OCI-LY3 (cell line): ENCODE measurements at regions not wholly inside any gene's neighbourhood (a gene's known extent, or its start where the extent isn't known, plus 50 kb on each side); places are given as distances from the start of the nearest gene placed in this dataset.

Experiments used
- H2AFZ ChIP-seq: fragments of 200-600, 300-600 bp; shearing (Covaris generic); 2 replicates; pipeline ENCODE4 v1.6.0; 2014; ENCODE audit warnings: antibody characterized with exemption, low read depth, low read length
- H3K27ac ChIP-seq: fragments of 200-600, 300-600 bp; sonication (generic); 2 replicates; pipeline ENCODE4 v1.5.1; 2014; ENCODE audit warnings: mild to moderate bottlenecking, low read length, moderate library complexity, mixed read lengths
- H3K27me3 ChIP-seq: fragments of 200-600, 300-600 bp; sonication (generic); 2 replicates; pipeline ENCODE4 v1.6.1; 2014; ENCODE audit warnings: low read depth, low read length, mixed read lengths
- H3K36me3 ChIP-seq: fragments of 200-600, 300-600 bp; sonication (generic); replicated peaks from 2 replicates; pipeline ENCODE3; 2014; ENCODE audit warnings: low read depth, low read length, mixed read lengths
- H3K4me1 ChIP-seq: fragments of 300-600, 200-600 bp; sonication (generic); 2 replicates; pipeline ENCODE4 v1.6.1; 2014; ENCODE audit warnings: low read length, mixed read lengths
- H3K4me2 ChIP-seq: fragments of 200-600, 300-600 bp; sonication (generic); 2 replicates; pipeline ENCODE4 v1.6.1; 2014; ENCODE audit warnings: low read length, mixed read lengths
- H3K4me3 ChIP-seq: fragments of 300-600, 200-600 bp; sonication (generic); 2 replicates; pipeline ENCODE4 v1.5.1; 2014; ENCODE audit warnings: antibody characterized with exemption, mild to moderate bottlenecking, low read length, moderate library complexity
- H3K79me2 ChIP-seq: fragments of 300-600, 200-600 bp; shearing (Covaris generic); 2 replicates; pipeline ENCODE4 v1.6.1; 2014; ENCODE audit warnings: mild to moderate bottlenecking, low read length, mixed read lengths
- H3K9ac ChIP-seq: fragments of 300-600, 200-600 bp; shearing (Covaris generic); 2 replicates; pipeline ENCODE4 v1.6.0; 2014; ENCODE audit warnings: mild to moderate bottlenecking, low read length, moderate library complexity
- H3K9me3 ChIP-seq: fragments of 200-600, 300-600 bp; shearing (Covaris generic); 2 replicates; pipeline ENCODE4 v1.6.1; 2014; ENCODE audit warnings: low read length, mixed read lengths; ENCODE audit not compliant: insufficient read depth
- H4K20me1 ChIP-seq: fragments of 200-600, 300-600 bp; sonication (generic); 2 replicates; pipeline ENCODE4 v1.6.1; 2016; ENCODE audit warnings: low read length, mixed read lengths; ENCODE audit not compliant: insufficient read depth
- EZH2phosphoT487 ChIP-seq: fragments of 200-600 bp; shearing (Covaris generic); IDR thresholded peaks from 2 replicates; pipeline ENCODE4 v1.6.1; 2018; ENCODE audit warnings: antibody characterized with exemption, mixed run types, low read depth
- TF ChIP-seq, protein P1 (sequence below): fragments of 200-600, 300-600 bp; sonication (generic); IDR thresholded peaks from 2 replicates; pipeline ENCODE4 v1.5.1; 2014; ENCODE audit warnings: antibody characterized with exemption, low read length, low read depth

DNA sequence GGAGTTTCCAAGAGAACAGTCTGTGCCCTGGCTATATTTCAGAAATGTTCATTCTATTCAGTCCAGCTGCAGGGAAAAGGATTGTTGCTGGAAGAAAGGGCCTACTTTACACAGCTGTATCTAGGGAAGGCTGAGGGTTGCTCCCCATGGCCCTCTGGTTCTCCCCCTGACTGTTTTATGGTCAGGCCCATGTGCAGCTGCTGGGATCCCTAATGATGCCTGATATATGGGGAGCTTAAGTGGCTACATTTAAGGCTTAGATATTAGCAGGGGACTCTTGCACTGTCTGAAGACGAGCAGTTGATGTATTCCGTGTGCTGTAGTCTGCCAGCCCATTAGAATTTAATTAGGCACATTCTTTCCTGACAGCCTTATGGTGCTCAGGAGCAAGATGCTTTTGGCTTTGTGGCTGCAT, 72.0 kb downstream of the FAM43A start:
- no peak overlapping the region for H2AFZ ChIP-seq
- no peak for TF ChIP-seq EZH2phosphoT487
- TF ChIP-seq, protein P1, sequence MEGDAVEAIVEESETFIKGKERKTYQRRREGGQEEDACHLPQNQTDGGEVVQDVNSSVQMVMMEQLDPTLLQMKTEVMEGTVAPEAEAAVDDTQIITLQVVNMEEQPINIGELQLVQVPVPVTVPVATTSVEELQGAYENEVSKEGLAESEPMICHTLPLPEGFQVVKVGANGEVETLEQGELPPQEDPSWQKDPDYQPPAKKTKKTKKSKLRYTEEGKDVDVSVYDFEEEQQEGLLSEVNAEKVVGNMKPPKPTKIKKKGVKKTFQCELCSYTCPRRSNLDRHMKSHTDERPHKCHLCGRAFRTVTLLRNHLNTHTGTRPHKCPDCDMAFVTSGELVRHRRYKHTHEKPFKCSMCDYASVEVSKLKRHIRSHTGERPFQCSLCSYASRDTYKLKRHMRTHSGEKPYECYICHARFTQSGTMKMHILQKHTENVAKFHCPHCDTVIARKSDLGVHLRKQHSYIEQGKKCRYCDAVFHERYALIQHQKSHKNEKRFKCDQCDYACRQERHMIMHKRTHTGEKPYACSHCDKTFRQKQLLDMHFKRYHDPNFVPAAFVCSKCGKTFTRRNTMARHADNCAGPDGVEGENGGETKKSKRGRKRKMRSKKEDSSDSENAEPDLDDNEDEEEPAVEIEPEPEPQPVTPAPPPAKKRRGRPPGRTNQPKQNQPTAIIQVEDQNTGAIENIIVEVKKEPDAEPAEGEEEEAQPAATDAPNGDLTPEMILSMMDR, result no peak
- no peak overlapping the region for H3K4me2 ChIP-seq
- peaks cover 33% of the 10 kb centered on the region for H3K27me3 ChIP-seq
- no peaks in the 10 kb centered on the region for H3K79me2 ChIP-seq
- H4K20me1 ChIP-seq, result no peaks in the 10 kb centered on the region
- H3K4me1 ChIP-seq, result no peaks in the 10 kb centered on the region
- H3K27ac ChIP-seq, result no peak overlapping the region
- H3K4me3 ChIP-seq, result no peak overlapping the region
- H3K36me3 ChIP-seq, result no peaks in the 10 kb centered on the region
- H3K9me3 ChIP-seq, result no peaks in the 10 kb centered on the region
- no peak overlapping the region for H3K9ac ChIP-seq

DNA sequence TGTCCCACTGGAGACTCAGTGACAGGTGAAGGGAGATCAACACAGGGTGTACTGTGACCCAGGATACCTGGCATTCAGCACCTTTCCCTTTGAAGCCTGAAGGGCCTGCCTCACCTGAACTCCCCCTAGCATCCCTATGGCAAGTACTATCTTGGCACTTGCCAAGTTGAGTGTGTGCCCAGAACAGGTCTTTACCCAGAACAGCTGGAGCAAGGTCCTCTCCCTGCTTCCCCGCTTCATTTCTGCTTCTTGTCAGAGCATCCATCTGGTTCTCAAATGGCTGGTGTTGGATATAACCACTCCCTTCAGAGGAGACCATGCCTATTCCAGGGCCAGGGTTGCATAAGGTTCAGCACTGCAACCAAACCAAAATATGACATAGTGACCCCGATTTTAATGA, 73.0 kb downstream of the FAM43A start:
- Histone ChIP-seq H3K4me1 (no peaks in the 10 kb centered on the region), H4K20me1 (no peaks in the 10 kb centered on the region), H3K36me3 (no peaks in the 10 kb centered on the region), H2AFZ (no peak overlapping the region), H3K4me2 (no peak overlapping the region), H3K79me2 (no peaks in the 10 kb centered on the region), H3K27me3 (peaks cover 36% of the 10 kb centered on the region), H3K27ac (no peak overlapping the region), H3K4me3 (no peak overlapping the region), H3K9me3 (no peaks in the 10 kb centered on the region), H3K9ac (no peak overlapping the region)
- TF ChIP-seq EZH2phosphoT487, result no peak
- TF ChIP-seq, protein P1, result no peak

DNA sequence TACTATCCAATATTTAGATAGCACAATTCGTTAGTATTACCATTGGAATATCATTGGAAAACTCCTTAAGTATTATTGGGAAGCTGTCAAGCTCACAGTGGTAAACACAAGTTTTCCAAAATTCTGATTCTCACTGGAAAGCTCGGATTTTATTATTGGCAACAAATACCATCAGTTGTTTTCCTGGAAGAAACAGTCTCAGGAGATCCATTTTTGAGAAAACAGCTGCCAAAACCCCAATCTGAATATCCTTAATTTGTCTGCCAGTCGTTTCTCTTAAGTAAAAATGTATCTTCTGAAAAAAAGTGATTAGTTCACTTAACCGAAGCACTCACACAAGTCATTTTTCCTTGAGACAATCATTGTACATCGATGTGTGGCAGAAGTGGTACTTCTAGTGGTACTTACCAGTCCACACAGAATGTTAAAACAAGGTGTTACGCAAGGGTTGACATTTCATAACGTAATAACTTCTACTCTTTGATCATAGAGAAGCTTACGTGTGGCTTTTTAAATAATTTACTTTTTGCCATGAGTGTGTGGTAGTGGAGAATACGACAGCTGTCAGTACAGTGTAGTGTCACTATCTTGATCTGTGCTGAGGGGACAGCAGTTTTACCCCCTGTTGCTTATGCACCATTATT, 74.9 kb downstream of the FAM43A start:
- no peaks in the 10 kb centered on the region for H4K20me1 ChIP-seq
- H3K79me2 ChIP-seq, result no peaks in the 10 kb centered on the region
- H3K27me3 ChIP-seq, result peaks cover 42% of the 10 kb centered on the region
- H3K4me2 ChIP-seq, result no peak overlapping the region
- no peak overlapping the region for H2AFZ ChIP-seq
- no peaks in the 10 kb centered on the region for H3K4me1 ChIP-seq
- no peak overlapping the region for H3K4me3 ChIP-seq
- no peak overlapping the region for H3K27ac ChIP-seq
- no peaks in the 10 kb centered on the region for H3K36me3 ChIP-seq
- no peaks in the 10 kb centered on the region for H3K9me3 ChIP-seq
- no peak overlapping the region for H3K9ac ChIP-seq
- TF ChIP-seq, protein P1, result no peak
- no peak for TF ChIP-seq EZH2phosphoT487

DNA sequence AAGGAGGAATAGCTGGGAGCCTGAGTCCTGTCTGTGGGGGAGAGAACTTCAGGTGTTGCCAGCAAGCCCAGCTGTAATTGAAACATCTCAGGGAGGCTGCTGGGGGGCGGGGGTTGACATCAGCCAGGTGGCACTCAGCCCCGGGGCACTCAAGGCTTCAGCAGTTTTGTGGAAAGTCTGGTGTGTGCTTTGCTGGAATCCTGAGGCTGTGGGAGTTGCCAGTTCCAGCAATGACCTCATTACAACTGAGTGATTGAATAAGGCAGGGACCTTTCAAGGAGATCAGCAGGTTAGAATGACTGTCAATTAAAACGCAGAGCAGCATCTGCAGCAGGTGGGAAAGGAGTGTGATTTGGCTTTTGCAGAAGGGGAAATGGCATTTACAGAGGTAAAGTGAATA, 75.7 kb downstream of the FAM43A start:
- H3K27ac ChIP-seq, result no peak overlapping the region
- no peaks in the 10 kb centered on the region for H3K36me3 ChIP-seq
- H3K4me1 ChIP-seq, result peaks cover 2% of the 10 kb centered on the region
- no peaks in the 10 kb centered on the region for H3K79me2 ChIP-seq
- H3K4me2 ChIP-seq, result no peak overlapping the region
- H3K27me3 ChIP-seq, result peaks cover 42% of the 10 kb centered on the region
- no peak overlapping the region for H3K9ac ChIP-seq
- no peak overlapping the region for H3K4me3 ChIP-seq
- H4K20me1 ChIP-seq, result no peaks in the 10 kb centered on the region
- TF ChIP-seq, protein P1, result no peak
- no peak for TF ChIP-seq EZH2phosphoT487
- no peaks in the 10 kb centered on the region for H3K9me3 ChIP-seq
- H2AFZ ChIP-seq, result no peak overlapping the region
